Vagina (tissue), 2 donors: ENCODE measurements at regions not wholly inside any gene's neighbourhood (a gene's known extent, or its start where the extent isn't known, plus 50 kb on each side); places are given as distances from the start of the nearest gene placed in this dataset.

Experiments
- CTCF ChIP-seq, 3 experiments: fragments of 450-650 bp in 2 of 3; fragments of 200-600 bp in 1 of 3; sonication (generic) in 1 of 3; IDR thresholded peaks; one replicate each; pipeline ENCODE4 v1.5.1; 2017 to 2019; ENCODE audit warnings: antibody characterized with exemption in 3 of 3, mild to moderate bottlenecking in 2 of 3, moderate library complexity in 2 of 3
- POLR2A ChIP-seq, 2 donors: fragments of 450-650 bp; IDR thresholded peaks; one replicate each; pipeline ENCODE4 v1.6.1; 2017; ENCODE audit warnings: antibody characterized with exemption in 2 of 2, mild to moderate bottlenecking in 2 of 2, moderate library complexity in 2 of 2

GRCh38 chr16:54597222-54597621, 310.6 kb upstream of the IRX3 start:
- TF ChIP-seq CTCF (IDR thresholded peaks at IDR 0.05), result no peak
- no peak for TF ChIP-seq POLR2A (IDR thresholded peaks at IDR 0.05)
